ENCODE measurements at regions not wholly inside any gene's neighbourhood (a gene's known extent, or its start where the extent isn't known, plus 50 kb on each side); places are given as distances from the start of the nearest gene placed in this dataset.

- POLR2A ChIA-PET, result no interaction called here
- TF ChIP-seq, protein P1, sequence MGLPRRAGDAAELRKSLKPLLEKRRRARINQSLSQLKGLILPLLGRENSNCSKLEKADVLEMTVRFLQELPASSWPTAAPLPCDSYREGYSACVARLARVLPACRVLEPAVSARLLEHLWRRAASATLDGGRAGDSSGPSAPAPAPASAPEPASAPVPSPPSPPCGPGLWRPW (IDR thresholded peaks at IDR 0.05), result no peak
- TF ChIP-seq, protein P2, sequence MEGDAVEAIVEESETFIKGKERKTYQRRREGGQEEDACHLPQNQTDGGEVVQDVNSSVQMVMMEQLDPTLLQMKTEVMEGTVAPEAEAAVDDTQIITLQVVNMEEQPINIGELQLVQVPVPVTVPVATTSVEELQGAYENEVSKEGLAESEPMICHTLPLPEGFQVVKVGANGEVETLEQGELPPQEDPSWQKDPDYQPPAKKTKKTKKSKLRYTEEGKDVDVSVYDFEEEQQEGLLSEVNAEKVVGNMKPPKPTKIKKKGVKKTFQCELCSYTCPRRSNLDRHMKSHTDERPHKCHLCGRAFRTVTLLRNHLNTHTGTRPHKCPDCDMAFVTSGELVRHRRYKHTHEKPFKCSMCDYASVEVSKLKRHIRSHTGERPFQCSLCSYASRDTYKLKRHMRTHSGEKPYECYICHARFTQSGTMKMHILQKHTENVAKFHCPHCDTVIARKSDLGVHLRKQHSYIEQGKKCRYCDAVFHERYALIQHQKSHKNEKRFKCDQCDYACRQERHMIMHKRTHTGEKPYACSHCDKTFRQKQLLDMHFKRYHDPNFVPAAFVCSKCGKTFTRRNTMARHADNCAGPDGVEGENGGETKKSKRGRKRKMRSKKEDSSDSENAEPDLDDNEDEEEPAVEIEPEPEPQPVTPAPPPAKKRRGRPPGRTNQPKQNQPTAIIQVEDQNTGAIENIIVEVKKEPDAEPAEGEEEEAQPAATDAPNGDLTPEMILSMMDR (IDR thresholded peaks at IDR 0.05), result no peak
- TF ChIP-seq USF2 (IDR thresholded peaks at IDR 0.05) (no peak), HOXB13 (CRISPR knock-in tag; IDR thresholded peaks at IDR 0.05; ENCODE audit: low read depth) (no peak), PHF8 (IDR thresholded peaks at IDR 0.05; ENCODE audit: borderline replicate concordance, low read depth) (no peak), RNF2 (IDR thresholded peaks at IDR 0.05; ENCODE audit: borderline replicate concordance, low read depth) (no peak), KDM1A (IDR thresholded peaks at IDR 0.05; ENCODE audit: low read depth) (no peak)
- TF ChIP-seq, protein P3, sequence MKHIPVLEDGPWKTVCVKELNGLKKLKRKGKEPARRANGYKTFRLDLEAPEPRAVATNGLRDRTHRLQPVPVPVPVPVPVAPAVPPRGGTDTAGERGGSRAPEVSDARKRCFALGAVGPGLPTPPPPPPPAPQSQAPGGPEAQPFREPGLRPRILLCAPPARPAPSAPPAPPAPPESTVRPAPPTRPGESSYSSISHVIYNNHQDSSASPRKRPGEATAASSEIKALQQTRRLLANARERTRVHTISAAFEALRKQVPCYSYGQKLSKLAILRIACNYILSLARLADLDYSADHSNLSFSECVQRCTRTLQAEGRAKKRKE (CRISPR knock-in tag; IDR thresholded peaks at IDR 0.05; ENCODE audit: low read depth), result no peak
- TF ChIP-seq, protein P4, sequence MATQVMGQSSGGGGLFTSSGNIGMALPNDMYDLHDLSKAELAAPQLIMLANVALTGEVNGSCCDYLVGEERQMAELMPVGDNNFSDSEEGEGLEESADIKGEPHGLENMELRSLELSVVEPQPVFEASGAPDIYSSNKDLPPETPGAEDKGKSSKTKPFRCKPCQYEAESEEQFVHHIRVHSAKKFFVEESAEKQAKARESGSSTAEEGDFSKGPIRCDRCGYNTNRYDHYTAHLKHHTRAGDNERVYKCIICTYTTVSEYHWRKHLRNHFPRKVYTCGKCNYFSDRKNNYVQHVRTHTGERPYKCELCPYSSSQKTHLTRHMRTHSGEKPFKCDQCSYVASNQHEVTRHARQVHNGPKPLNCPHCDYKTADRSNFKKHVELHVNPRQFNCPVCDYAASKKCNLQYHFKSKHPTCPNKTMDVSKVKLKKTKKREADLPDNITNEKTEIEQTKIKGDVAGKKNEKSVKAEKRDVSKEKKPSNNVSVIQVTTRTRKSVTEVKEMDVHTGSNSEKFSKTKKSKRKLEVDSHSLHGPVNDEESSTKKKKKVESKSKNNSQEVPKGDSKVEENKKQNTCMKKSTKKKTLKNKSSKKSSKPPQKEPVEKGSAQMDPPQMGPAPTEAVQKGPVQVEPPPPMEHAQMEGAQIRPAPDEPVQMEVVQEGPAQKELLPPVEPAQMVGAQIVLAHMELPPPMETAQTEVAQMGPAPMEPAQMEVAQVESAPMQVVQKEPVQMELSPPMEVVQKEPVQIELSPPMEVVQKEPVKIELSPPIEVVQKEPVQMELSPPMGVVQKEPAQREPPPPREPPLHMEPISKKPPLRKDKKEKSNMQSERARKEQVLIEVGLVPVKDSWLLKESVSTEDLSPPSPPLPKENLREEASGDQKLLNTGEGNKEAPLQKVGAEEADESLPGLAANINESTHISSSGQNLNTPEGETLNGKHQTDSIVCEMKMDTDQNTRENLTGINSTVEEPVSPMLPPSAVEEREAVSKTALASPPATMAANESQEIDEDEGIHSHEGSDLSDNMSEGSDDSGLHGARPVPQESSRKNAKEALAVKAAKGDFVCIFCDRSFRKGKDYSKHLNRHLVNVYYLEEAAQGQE (IDR thresholded peaks at IDR 0.05), result no peak
- TF ChIP-seq, protein P5, sequence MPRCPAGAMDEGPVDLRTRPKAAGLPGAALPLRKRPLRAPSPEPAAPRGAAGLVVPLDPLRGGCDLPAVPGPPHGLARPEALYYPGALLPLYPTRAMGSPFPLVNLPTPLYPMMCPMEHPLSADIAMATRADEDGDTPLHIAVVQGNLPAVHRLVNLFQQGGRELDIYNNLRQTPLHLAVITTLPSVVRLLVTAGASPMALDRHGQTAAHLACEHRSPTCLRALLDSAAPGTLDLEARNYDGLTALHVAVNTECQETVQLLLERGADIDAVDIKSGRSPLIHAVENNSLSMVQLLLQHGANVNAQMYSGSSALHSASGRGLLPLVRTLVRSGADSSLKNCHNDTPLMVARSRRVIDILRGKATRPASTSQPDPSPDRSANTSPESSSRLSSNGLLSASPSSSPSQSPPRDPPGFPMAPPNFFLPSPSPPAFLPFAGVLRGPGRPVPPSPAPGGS (IDR thresholded peaks at IDR 0.05), result no peak
- DNase-seq (ENCODE audit: low read depth in 1 of 2, low spot score in 1 of 2), result no peak
- H3K4me1 ChIP-seq, result peaks cover 31% of the 10 kb centered on the region
- H3K4me3 ChIP-seq, result no peak overlapping the region
- no peaks in the 10 kb centered on the region for H3K9me3 ChIP-seq
- no peak for FAIRE-seq
- no peak overlapping the region for H3K27ac ChIP-seq
- no peak overlapping the region for H3K4me2 ChIP-seq
- CTCF ChIA-PET, result interaction anchor here (0.6 to 1.2 kb wide), 2 partner anchors 45 to 378 kb away, joined by 3 to 7 read pairs; no protein-coding TSS in a partner anchor
- no peak for ATAC-seq
- WGBS (ENCODE audit: missing lambda C conversion rate), result 88% methylated on average over 1 of the region's 1 CpG
Observed at GRCh38 chr14:53796734-53797133, 159.9 kb downstream of the BMP4 start.

DNA sequence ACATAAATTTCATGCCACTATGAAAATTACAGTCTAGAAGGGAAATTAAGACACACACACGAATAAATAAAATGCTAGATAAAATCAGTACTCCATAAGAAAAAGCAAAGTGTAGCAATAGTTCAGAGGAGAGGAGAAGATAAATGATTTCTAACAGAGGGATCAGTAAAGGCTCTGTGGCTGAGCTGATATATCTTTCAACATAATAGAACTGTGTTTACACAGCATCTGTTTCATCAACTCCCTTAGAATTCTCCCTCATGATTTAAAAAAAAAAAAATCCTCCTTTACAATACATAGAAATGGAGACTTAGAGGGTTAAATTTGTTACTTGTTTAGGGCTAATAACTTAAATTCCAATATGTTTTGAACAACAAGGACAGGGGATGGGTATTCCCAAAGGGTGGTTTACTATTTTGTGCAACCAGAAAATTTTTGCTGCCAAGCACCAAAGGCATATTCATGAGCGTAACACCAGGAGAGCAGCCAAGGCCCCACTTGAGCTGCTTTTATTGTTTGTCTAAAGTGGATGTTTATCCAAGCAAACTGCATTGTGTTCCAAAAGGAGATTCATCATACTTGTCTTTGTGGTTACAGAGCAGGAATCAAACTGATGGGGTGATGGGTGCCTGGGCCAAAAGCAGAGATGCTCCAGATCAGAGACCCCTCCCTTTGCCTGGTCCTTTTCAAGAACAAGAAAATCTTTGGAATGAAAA, 162.7 kb downstream of the BMP4 start:
- Histone ChIP-seq H3K4me1 (peaks cover 31% of the 10 kb centered on the region), H3K4me2 (peak overlapping the region; percentile 62), H3K27ac (peak overlapping the region; percentile 41 to 56), H3K4me3 (no peak overlapping the region), H3K9me3 (no peaks in the 10 kb centered on the region)
- POLR2A ChIA-PET, result no interaction called here
- FAIRE-seq (peak; percentile 28), DNase-seq (ENCODE audit: low read depth in 1 of 2, low spot score in 1 of 2) (peak in 1 of 2 experiments; percentile 74), ATAC-seq (peak; percentile 50 to 84; a peak in 4 of 6 replicates)
- peak in 1 of 2 experiments; percentile 26; a peak in 1 of 4 replicates for TF ChIP-seq CEBPB (IDR thresholded peaks at IDR 0.05)
- TF ChIP-seq POLR2AphosphoS2 (conservative IDR thresholded peaks at IDR 0.05; ENCODE audit: low read length), result no peak
- TF ChIP-seq JUN (IDR thresholded peaks at IDR 0.05), result 0 out of 5 replicates have a peak, but pooled peaks of 1 of the 2 experiments have one; percentile 43
- TF ChIP-seq GATA3 (IDR thresholded peaks at IDR 0.05; ENCODE audit: borderline replicate concordance), result peak; percentile 45; the same call in 1 of the 2 replicates
- 0 out of 2 replicates have a peak, but pooled peaks have one; percentile 17 for TF ChIP-seq JUNB (IDR thresholded peaks at IDR 0.05)
- no peak for TF ChIP-seq FOSB (CRISPR knock-in tag; IDR thresholded peaks at IDR 0.05)
- no peak for TF ChIP-seq RARB (CRISPR knock-in tag; IDR thresholded peaks at IDR 0.05)
- TF ChIP-seq HEYL (CRISPR knock-in tag; IDR thresholded peaks at IDR 0.05), result no peak
- TF ChIP-seq ELK1 (IDR thresholded peaks at IDR 0.05; ENCODE audit: low read depth, low read length), result no peak
- no peak for TF ChIP-seq ZFP36 (IDR thresholded peaks at IDR 0.05; ENCODE audit: borderline replicate concordance, partially characterized antibody)
- TF ChIP-seq FOSL2 (IDR thresholded peaks at IDR 0.05), result no peak
- TF ChIP-seq FOSL2 (CRISPR knock-in tag; IDR thresholded peaks at IDR 0.05), result no peak
- TF ChIP-seq ZSCAN20 (CRISPR knock-in tag; IDR thresholded peaks at IDR 0.05), result no peak
- no peak for TF ChIP-seq CHD4 (IDR thresholded peaks at IDR 0.05; ENCODE audit: borderline replicate concordance)
- TF ChIP-seq POLR2A (IDR thresholded peaks at IDR 0.05; ENCODE audit: low read length), result no peak
- 0 out of 5 replicates have a peak, but pooled peaks have one; percentile 32 to 37 for TF ChIP-seq EP300 (IDR thresholded peaks at IDR 0.05)
- WGBS (ENCODE audit: missing lambda C conversion rate), result 20% methylated on average over 2 of the region's 2 CpGs
- CTCF ChIA-PET, result interaction anchor here (1.0 kb wide), 1 partner anchor 90 kb away, joined by 3 read pairs; no protein-coding TSS in a partner anchor

Measured in A549 (cell line).